LNCAP (cell line): ENCODE measurements at regions not wholly inside any gene's neighbourhood (a gene's known extent, or its start where the extent isn't known, plus 50 kb on each side); places are given as distances from the start of the nearest gene placed in this dataset.

ENCODE experiments used
- TF ChIP-seq, protein P1 (sequence below): fragments of 450-650 bp; IDR thresholded peaks from 2 replicates; pipeline ENCODE4 v1.5.1; 2017; ENCODE audit warnings: mild to moderate bottlenecking

DNA sequence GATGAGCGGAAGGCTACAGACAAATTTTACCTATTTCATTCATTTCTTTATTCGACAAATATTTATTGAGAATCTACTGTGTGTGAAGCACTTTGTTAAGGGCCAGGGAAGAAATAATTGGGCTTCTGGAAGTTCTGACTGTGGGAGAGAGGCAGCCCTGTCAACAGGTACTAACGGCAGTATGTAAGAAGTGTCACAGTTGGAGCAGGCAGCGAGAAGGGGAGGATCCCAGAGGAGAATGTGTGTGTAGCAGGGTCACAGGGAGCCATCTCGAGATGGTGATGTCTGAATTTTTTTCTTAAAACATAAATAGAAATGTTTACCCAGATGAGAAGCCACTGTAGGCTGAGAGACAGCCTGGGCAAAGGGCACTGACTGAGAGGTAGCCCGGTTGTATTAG is 163.3 kb upstream of the SLC38A2 start:
- TF ChIP-seq, protein P1, sequence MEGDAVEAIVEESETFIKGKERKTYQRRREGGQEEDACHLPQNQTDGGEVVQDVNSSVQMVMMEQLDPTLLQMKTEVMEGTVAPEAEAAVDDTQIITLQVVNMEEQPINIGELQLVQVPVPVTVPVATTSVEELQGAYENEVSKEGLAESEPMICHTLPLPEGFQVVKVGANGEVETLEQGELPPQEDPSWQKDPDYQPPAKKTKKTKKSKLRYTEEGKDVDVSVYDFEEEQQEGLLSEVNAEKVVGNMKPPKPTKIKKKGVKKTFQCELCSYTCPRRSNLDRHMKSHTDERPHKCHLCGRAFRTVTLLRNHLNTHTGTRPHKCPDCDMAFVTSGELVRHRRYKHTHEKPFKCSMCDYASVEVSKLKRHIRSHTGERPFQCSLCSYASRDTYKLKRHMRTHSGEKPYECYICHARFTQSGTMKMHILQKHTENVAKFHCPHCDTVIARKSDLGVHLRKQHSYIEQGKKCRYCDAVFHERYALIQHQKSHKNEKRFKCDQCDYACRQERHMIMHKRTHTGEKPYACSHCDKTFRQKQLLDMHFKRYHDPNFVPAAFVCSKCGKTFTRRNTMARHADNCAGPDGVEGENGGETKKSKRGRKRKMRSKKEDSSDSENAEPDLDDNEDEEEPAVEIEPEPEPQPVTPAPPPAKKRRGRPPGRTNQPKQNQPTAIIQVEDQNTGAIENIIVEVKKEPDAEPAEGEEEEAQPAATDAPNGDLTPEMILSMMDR = no peak

DNA sequence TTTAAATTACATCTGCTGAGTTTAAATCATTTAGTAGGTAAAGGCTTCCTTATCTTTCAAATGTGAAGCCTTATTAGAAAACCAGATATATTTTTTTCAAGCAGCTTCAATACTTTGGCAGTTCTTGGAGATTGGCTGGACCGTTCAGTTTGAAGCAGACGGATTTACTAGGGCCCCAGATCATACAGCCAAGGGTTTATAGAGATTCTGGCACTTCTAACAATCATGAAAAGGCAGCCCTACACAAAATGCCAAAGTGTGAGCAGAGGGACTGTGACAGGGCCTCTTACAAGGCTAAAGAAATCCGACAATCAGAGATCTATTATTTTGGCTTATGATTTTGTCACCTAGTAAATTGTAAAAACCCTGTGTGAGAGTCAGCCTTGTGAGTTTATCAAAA is 162.8 kb upstream of the SLC38A2 start:
- TF ChIP-seq, protein P1 = no peak

DNA sequence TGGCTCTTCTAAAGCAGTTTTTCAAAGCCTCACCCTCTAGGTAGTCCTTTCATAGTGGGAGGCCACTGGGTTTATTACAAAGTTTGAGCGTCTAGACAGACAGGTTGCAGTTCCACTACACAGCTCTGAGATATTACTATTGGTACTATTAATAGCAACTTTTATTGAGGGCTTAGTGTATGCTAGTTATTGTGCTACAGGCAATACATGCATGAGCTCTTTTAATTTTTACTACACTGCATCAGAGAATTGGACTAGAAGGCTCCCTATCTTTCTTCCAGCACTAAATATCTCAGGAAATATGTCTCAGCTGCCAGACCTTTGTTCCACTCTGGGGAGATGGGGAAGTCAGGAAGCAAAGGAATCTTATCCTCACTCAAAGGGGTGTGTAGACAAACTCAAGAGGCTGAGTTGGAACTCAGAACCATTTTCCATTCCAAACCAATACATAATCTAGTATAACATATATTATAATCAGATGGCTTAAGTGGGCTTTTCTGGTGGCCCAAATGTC is 161.8 kb upstream of the SLC38A2 start:
- TF ChIP-seq, protein P1 = no peak

DNA sequence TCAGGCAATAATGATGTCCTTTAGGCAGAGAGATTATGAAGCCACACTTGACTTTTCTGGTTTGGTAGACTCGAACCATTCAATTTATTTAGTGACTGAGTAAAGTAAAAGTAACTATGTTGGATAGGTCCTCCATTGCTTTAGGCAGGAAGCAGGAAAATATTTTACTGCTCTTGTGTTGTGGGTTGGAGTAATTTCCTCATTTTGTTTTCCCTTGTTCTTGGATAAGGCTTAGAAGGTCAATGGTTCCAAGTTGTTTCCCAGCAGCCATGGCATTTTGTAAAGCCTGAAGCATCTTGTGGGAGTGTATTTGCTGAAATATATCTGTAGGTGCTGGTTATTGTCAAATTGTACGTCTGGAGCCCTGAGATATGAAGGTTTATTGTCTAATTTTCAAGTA is 161.2 kb upstream of the SLC38A2 start:
- TF ChIP-seq, protein P1 = no peak

DNA sequence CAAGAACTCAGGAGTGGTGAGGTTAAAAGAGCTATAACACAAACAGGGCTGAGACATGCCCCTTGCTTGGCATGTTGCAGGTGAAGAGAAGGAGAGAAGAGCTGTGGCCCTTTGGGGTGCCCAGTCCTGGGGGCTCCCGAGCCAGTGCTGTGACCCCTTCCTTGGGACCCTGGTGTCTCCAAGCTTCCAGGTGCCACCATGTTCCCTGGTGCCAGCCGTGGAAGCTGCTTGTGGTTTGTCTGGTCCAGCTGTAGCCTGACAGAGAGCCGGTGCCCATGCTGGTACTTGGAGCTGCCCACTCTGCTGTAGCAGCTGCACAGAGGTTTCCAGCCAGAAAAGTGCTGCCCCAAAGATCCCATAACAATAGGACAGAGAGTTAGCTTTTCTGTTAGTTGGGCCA is 159.2 kb upstream of the SLC38A2 start:
- TF ChIP-seq, protein P1 = no peak

DNA sequence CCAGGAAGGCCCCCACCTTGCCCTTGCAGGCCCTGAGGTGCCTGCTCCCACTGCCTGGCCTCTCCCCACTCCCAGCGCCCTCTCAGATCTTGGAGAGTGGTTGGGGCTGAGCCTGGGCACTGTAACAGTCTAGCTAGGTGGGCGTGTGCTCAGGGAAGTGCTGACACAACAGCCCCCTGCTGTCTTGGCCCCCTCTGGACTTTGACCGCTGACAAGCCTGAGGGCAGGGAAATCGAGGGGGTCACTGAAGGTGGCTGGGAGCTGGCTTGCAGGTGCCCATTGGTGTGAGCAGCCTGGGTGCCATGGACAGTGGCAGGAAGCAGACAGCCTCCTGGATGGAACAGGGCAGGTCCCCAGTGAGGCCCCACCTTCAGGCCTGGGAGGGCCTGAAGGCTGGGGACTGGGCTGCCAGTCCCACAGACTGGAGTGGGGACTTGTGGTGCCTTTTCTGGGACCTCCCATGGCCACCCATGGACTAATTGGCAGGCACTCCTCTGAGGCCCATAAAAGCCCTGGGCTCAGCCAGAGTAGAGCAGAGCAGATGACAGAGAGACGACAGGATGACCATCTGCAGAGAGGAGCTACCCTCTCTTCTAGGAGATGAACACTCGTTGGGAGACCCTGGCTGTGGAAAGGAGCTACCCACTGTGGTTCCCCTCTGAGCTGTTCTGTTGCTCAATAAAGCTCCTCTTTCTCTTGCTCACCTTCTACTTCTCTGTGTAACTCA is 158.6 kb upstream of the SLC38A2 start:
- TF ChIP-seq, protein P1 = no peak

DNA sequence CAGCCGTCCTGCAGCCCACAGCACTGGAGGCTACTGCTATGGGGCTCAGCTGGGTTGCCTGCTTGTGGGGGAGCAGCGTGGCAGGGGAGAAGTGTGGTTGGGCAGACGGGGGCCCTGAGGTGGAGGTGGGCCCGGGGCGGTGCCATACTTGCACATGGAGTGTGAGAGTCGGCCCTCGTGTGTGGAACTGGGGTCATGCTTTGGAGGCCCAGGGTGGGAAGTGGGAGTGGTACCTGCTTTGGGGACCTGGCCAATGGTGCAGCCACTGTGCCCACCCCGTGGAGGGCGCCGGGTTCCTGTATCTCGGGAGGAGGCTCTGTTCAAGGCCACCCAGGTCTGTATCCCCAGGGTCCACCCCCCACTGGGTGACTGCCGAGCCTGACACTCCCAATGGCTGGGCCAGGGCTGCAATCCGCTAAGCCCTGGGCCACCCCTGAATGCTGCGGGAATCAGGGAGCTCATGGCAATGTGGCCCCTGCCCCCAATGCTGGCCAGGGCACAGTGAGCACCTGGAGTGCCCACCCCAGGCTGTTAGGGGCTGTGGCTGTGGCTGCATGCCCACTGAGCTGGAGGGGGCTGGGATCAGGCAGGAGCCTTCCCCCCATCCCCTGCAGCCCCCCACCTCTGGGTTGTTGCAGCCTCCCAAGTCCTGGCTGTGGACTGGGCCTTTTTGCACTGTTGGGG is 157.9 kb upstream of the SLC38A2 start:
- TF ChIP-seq, protein P1 = no peak
